ENCODE measurements at regions not wholly inside any gene's neighbourhood (a gene's known extent, or its start where the extent isn't known, plus 50 kb on each side); places are given as distances from the start of the nearest gene placed in this dataset.

- no peaks in the 10 kb centered on the region for H3K36me3 ChIP-seq (ENCODE audit: control insufficient read depth, insufficient read depth, low read length)
- DNase-seq = peak in 1 of 2 donors; percentile 14
- 100% methylated on average over 1 of the region's 5 CpGs for WGBS (ENCODE audit: insufficient coverage, low lambda C conversion rate)
- H3K27me3 ChIP-seq (ENCODE audit: control insufficient read depth, insufficient read depth, low read length) = peaks cover 3% of the 10 kb centered on the region
- no peak overlapping the region for H3K4me3 ChIP-seq (ENCODE audit: low read length)
- H3K27ac ChIP-seq (ENCODE audit: low read length) = no peak overlapping the region
- no peaks in the 10 kb centered on the region for H3K9me3 ChIP-seq (ENCODE audit: control insufficient read depth, low read depth, low read length)
- H3K4me1 ChIP-seq (ENCODE audit: control insufficient read depth, insufficient read depth, low read length) = no peaks in the 10 kb centered on the region
Measured at GRCh38 chr4:183563874-183564273, 59.0 kb downstream of the ING2 start.

GRCh38 chr4:183571350-183571941 lies 66.6 kb downstream of the ING2 start:
- H3K4me3 ChIP-seq (ENCODE audit: low read length) = no peak overlapping the region
- no peak overlapping the region for H3K27ac ChIP-seq (ENCODE audit: low read length)

GRCh38 chr4:183576701-183577404 lies 72.0 kb downstream of the ING2 start:
- 60% methylated on average over 1 of the region's 6 CpGs for WGBS (ENCODE audit: insufficient coverage, low lambda C conversion rate)
- no peaks in the 10 kb centered on the region for H3K27me3 ChIP-seq (ENCODE audit: control insufficient read depth, insufficient read depth, low read length)
- no peak for DNase-seq
- no peaks in the 10 kb centered on the region for H3K36me3 ChIP-seq (ENCODE audit: control insufficient read depth, insufficient read depth, low read length)
- H3K27ac ChIP-seq (ENCODE audit: low read length) = no peak overlapping the region
- peaks cover 18% of the 10 kb centered on the region for H3K9me3 ChIP-seq (ENCODE audit: control insufficient read depth, low read depth, low read length)
- H3K4me3 ChIP-seq (ENCODE audit: low read length) = no peak overlapping the region
- no peaks in the 10 kb centered on the region for H3K4me1 ChIP-seq (ENCODE audit: control insufficient read depth, insufficient read depth, low read length)

More at GRCh38 chr4:183571350-183571941, 66.6 kb downstream of the ING2 start:
- H3K36me3 ChIP-seq (ENCODE audit: control insufficient read depth, insufficient read depth, low read length) = no peaks in the 10 kb centered on the region
- H3K4me1 ChIP-seq (ENCODE audit: control insufficient read depth, insufficient read depth, low read length) = peaks cover 6% of the 10 kb centered on the region
- peak; percentile 27 to 66 for DNase-seq
- no peaks in the 10 kb centered on the region for H3K9me3 ChIP-seq (ENCODE audit: control insufficient read depth, low read depth, low read length)
- WGBS (ENCODE audit: insufficient coverage, low lambda C conversion rate) = no CpG with 5 or more reads among the region's 10 CpGs
- peaks cover 1% of the 10 kb centered on the region for H3K27me3 ChIP-seq (ENCODE audit: control insufficient read depth, insufficient read depth, low read length)

GRCh38 chr4:183580370-183580769 lies 75.5 kb downstream of the ING2 start:
- Histone ChIP-seq H3K27ac (ENCODE audit: low read length) (no peak overlapping the region), H3K27me3 (ENCODE audit: control insufficient read depth, insufficient read depth, low read length) (no peaks in the 10 kb centered on the region), H3K9me3 (ENCODE audit: control insufficient read depth, low read depth, low read length) (peaks cover 18% of the 10 kb centered on the region), H3K4me1 (ENCODE audit: control insufficient read depth, insufficient read depth, low read length) (no peaks in the 10 kb centered on the region), H3K4me3 (ENCODE audit: low read length) (no peak overlapping the region), H3K36me3 (ENCODE audit: control insufficient read depth, insufficient read depth, low read length) (no peaks in the 10 kb centered on the region)
- WGBS (ENCODE audit: insufficient coverage, low lambda C conversion rate) = 90% methylated on average over 2 of the region's 3 CpGs
- no peak for DNase-seq

GRCh38 chr4:183580849-183581248 lies 76.0 kb downstream of the ING2 start:
- no peak overlapping the region for H3K27ac ChIP-seq (ENCODE audit: low read length)
- H3K36me3 ChIP-seq (ENCODE audit: control insufficient read depth, insufficient read depth, low read length) = no peaks in the 10 kb centered on the region
- H3K4me3 ChIP-seq (ENCODE audit: low read length) = no peak overlapping the region
- no peak for DNase-seq
- no peaks in the 10 kb centered on the region for H3K4me1 ChIP-seq (ENCODE audit: control insufficient read depth, insufficient read depth, low read length)
- H3K9me3 ChIP-seq (ENCODE audit: control insufficient read depth, low read depth, low read length) = peaks cover 18% of the 10 kb centered on the region
- no peaks in the 10 kb centered on the region for H3K27me3 ChIP-seq (ENCODE audit: control insufficient read depth, insufficient read depth, low read length)

- no peaks in the 10 kb centered on the region for H3K9me3 ChIP-seq (ENCODE audit: control insufficient read depth, low read depth, low read length)
- H3K27ac ChIP-seq (ENCODE audit: low read length) = no peak overlapping the region
- 85% methylated on average over 4 of the region's 10 CpGs for WGBS (ENCODE audit: insufficient coverage, low lambda C conversion rate)
- H3K36me3 ChIP-seq (ENCODE audit: control insufficient read depth, insufficient read depth, low read length) = no peaks in the 10 kb centered on the region
- DNase-seq = no peak
- H3K4me3 ChIP-seq (ENCODE audit: low read length) = no peak overlapping the region
- peaks cover 4% of the 10 kb centered on the region for H3K4me1 ChIP-seq (ENCODE audit: control insufficient read depth, insufficient read depth, low read length)
- no peaks in the 10 kb centered on the region for H3K27me3 ChIP-seq (ENCODE audit: control insufficient read depth, insufficient read depth, low read length)
Measured at GRCh38 chr4:183586824-183587223, 72.2 kb downstream of the RWDD4 start.

GRCh38 chr4:183588169-183588675 lies 70.8 kb downstream of the RWDD4 start:
- no peak overlapping the region for H3K4me3 ChIP-seq (ENCODE audit: low read length)
- peak overlapping the region; percentile 83 for H3K27ac ChIP-seq (ENCODE audit: low read length)
- no peaks in the 10 kb centered on the region for H3K9me3 ChIP-seq (ENCODE audit: control insufficient read depth, low read depth, low read length)
- peak; percentile 62 to 79 for DNase-seq
- peaks cover 4% of the 10 kb centered on the region for H3K4me1 ChIP-seq (ENCODE audit: control insufficient read depth, insufficient read depth, low read length)
- H3K27me3 ChIP-seq (ENCODE audit: control insufficient read depth, insufficient read depth, low read length) = no peaks in the 10 kb centered on the region
- WGBS (ENCODE audit: insufficient coverage, low lambda C conversion rate) = 33% methylated on average over 1 of the region's 11 CpGs
- H3K36me3 ChIP-seq (ENCODE audit: control insufficient read depth, insufficient read depth, low read length) = no peaks in the 10 kb centered on the region

GRCh38 chr4:183588691-183589090 lies 70.3 kb downstream of the RWDD4 start:
- H3K4me3 ChIP-seq (ENCODE audit: low read length) = no peak overlapping the region
- H3K36me3 ChIP-seq (ENCODE audit: control insufficient read depth, insufficient read depth, low read length) = no peaks in the 10 kb centered on the region
- DNase-seq = no peak
- WGBS (ENCODE audit: insufficient coverage, low lambda C conversion rate) = no CpG with 5 or more reads among the region's 3 CpGs
- no peaks in the 10 kb centered on the region for H3K27me3 ChIP-seq (ENCODE audit: control insufficient read depth, insufficient read depth, low read length)
- no peaks in the 10 kb centered on the region for H3K9me3 ChIP-seq (ENCODE audit: control insufficient read depth, low read depth, low read length)
- peaks cover 4% of the 10 kb centered on the region for H3K4me1 ChIP-seq (ENCODE audit: control insufficient read depth, insufficient read depth, low read length)
- peak overlapping the region; percentile 64 for H3K27ac ChIP-seq (ENCODE audit: low read length)

- no peaks in the 10 kb centered on the region for H3K27me3 ChIP-seq (ENCODE audit: control insufficient read depth, insufficient read depth, low read length)
- no peak overlapping the region for H3K4me3 ChIP-seq (ENCODE audit: low read length)
- H3K4me1 ChIP-seq (ENCODE audit: control insufficient read depth, insufficient read depth, low read length) = peaks cover 4% of the 10 kb centered on the region
- no peaks in the 10 kb centered on the region for H3K9me3 ChIP-seq (ENCODE audit: control insufficient read depth, low read depth, low read length)
- H3K36me3 ChIP-seq (ENCODE audit: control insufficient read depth, insufficient read depth, low read length) = no peaks in the 10 kb centered on the region
- DNase-seq = no peak
- H3K27ac ChIP-seq (ENCODE audit: low read length) = no peak overlapping the region
- no CpG with 5 or more reads among the region's 5 CpGs for WGBS (ENCODE audit: insufficient coverage, low lambda C conversion rate)
Measured at GRCh38 chr4:183589461-183590099, 69.4 kb downstream of the RWDD4 start.

Measured in large intestine (tissue), 3 donors.